WI38 (cell line): ENCODE measurements at regions not wholly inside any gene's neighbourhood (a gene's known extent, or its start where the extent isn't known, plus 50 kb on each side); places are given as distances from the start of the nearest gene placed in this dataset.
"Not testable (repeated sequence)": the region's sequence is repeated elsewhere in the genome, so short reads cannot be mapped to it uniquely, and the experiment has no call there.

ENCODE experiments used
- H3K4me3 ChIP-seq: 2 replicates; pipeline ENCODE4 v1.5.1; 2011; ENCODE audit warnings: low read depth, mild to moderate bottlenecking, control low read depth, low read length
- TF ChIP-seq, protein P1 (sequence below): IDR thresholded peaks from 2 replicates; pipeline ENCODE4 v1.5.1; 2012; ENCODE audit warnings: low read depth, mild to moderate bottlenecking, control low read depth, low read length

DNA sequence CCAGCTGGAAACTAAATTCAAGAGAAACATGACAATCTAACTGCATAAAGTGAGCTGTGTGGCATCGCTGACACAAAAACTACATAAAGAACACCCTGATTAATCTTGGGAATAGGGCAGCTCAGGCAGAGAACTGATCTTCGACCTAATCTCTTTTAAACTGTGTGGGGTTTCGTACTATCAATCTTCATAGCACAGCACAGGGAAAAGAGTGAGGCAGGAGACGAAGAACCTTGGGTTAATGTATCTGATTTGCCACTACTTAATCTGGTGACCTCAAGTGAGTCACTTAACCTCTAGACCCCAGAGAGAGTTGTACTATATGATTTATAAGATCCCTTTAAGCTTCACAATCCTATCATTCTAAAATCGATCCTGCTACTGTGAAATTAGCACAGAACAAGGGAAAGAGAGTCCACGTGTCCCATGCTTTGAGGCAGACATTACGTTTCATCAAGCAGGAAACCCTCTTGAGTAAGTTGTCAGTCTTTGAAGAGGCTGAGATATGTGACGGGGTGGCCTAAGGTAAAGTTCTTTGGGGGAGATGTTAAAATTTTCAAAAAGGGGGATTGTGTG lies 519.7 kb downstream of the SOCS6 start:
- H3K4me3 ChIP-seq, result no peak overlapping the region
- TF ChIP-seq, protein P1, sequence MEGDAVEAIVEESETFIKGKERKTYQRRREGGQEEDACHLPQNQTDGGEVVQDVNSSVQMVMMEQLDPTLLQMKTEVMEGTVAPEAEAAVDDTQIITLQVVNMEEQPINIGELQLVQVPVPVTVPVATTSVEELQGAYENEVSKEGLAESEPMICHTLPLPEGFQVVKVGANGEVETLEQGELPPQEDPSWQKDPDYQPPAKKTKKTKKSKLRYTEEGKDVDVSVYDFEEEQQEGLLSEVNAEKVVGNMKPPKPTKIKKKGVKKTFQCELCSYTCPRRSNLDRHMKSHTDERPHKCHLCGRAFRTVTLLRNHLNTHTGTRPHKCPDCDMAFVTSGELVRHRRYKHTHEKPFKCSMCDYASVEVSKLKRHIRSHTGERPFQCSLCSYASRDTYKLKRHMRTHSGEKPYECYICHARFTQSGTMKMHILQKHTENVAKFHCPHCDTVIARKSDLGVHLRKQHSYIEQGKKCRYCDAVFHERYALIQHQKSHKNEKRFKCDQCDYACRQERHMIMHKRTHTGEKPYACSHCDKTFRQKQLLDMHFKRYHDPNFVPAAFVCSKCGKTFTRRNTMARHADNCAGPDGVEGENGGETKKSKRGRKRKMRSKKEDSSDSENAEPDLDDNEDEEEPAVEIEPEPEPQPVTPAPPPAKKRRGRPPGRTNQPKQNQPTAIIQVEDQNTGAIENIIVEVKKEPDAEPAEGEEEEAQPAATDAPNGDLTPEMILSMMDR, result no peak

DNA sequence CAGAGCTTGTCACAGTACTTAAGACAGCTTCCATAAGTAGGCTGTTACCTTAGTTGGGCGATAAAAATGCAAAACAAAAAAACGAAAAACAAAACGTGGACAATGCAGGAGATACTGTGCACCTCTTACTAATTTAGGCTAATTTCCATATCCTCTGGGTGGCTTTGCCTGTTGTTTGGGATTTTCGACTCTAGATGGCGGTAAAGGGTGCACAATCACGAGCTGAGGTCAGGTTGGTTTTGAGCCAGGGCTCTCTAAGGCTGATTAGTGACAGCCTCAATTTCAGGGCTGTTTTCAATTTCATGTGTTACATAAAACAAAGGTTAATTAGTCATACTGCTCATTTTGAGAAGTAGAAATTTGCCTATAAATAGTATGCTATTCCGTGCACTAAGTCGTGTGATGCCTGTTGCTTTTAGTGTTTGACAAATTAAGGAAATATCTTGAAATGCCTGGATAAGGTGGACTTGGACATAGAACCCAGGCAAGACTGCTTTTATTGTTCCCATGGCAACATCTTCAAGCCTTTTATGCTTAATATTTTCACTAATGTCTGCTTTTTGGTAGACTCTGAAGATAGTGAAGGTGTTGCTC lies 493.1 kb downstream of the SOCS6 start:
- no peak overlapping the region for H3K4me3 ChIP-seq
- TF ChIP-seq, protein P1, result no peak

DNA sequence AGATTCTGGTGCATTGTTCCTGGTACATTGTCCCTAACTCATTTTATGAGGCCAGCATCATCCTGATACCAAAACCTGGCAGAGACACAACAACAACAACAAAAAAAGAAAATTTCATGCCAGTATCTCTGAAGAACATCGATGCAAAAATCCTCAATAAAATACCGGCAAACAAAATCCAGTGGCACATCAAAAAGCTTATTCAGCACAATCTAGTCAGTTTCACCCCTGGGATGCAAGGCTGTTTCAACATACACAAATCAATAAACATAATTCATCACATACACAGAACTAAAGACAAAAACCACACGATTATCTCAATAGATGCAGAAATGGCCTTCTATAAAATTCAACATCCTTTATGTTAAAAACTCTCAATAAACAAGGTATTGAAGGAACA lies 477.4 kb downstream of the SOCS6 start:
- not testable (repeated sequence) for H3K4me3 ChIP-seq

DNA sequence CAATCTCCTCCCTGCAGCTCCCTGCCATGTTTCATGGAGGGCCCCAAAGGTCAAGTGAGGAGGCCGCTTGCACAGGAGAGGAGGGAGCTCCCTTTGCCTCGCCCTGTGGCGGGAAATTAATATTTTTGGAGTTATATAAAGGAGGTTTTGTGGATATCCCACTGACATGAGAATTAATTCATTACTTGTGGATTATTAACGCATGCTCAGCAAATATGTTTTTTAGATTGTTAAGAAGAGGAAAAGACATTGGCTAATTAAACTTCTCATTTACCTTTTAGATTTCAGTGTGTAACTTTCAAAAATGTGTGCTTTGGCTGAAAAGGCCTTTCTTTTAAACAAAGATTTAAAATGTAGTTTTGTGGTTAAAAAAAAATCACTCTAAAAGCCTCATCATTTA lies 474.0 kb downstream of the SOCS6 start:
- H3K4me3 ChIP-seq, result no peak overlapping the region
- TF ChIP-seq, protein P1, result no peak

DNA sequence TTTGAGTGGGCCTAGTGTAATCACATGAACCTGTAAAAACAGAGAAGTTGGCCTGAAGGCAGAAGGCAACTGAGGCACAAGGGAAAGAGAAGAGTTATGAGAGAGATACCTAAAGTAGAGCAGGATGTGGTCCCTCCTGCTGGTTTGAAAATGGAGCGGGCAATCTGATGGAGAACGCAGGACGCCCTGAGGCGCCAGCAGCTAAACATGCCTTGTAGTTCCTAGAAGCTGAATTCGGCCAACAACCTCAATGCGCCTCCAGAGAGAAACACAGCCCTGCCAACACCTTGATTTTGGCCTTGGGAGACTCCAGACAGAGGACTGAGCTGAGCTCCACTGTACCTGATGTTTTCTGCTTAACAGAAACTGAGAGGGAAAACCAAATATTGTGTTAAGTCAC lies 469.9 kb downstream of the SOCS6 start:
- no peak overlapping the region for H3K4me3 ChIP-seq
- TF ChIP-seq, protein P1, result no peak

DNA sequence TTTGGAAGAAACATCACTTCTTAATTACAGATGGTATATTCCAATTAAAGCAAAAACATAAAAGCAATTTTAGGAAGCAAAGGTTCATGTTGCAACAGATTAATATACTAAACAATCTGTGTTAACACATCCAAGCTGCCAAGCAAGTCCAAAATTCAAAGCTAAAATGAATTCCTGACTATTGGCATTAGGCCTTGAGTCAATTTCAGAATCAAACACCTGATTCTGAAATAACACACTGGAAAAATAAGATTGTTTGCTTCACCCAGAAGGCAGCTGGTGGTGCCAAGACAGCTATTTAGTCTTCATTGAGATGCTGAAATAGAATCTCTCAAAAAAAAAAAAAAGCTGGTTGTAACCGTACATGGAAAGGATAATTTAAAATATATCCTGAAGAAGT lies 465.6 kb downstream of the SOCS6 start:
- TF ChIP-seq, protein P1, result no peak
- H3K4me3 ChIP-seq, result no peak overlapping the region

DNA sequence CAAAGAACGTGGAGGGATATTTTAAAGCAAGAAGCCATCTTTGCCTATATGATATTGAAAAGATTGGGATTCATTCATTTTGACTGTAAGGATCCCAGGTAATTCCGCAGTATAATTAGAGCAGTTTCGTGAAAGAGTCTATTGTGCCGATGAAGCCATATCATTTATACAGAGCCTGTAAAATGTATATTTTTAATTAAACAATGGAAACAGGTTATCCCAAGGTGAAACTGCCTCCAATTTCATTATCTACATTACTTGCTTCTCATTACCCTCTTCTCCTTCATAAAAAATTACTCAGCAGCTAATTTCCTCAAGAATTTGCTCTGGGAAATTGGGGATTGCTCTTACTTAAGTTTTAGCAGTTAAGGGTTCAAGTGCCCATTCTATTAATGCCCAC lies 444.1 kb downstream of the SOCS6 start:
- no peak overlapping the region for H3K4me3 ChIP-seq
- TF ChIP-seq, protein P1, result no peak

DNA sequence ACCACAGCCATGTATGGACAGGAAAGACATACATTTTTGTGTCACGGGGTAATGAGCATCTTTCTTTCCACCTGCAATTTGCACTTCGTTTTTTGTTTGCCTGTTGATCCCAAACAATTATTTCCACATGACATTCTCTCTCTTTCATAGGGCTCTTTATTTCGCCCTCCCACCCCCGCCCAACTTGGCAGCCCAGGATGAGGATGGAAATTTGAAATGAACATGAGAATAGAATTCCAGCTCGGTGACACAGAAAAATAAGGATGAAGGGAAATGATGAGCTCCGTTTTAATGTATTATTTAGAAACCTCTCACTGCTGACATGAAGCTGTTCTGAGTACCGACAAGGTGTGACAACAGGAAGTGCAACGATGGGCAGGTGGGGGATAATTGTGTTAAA lies 443.3 kb downstream of the SOCS6 start:
- no peak overlapping the region for H3K4me3 ChIP-seq
- TF ChIP-seq, protein P1, result no peak
